NT2/D1 (cell line): ENCODE measurements at regions not wholly inside any gene's neighbourhood (a gene's known extent, or its start where the extent isn't known, plus 50 kb on each side); places are given as distances from the start of the nearest gene placed in this dataset.

ENCODE experiments used
- SUZ12 ChIP-seq: IDR thresholded peaks from 2 replicates; pipeline ENCODE4 v1.6.1; 2011; ENCODE audit not compliant: insufficient read length, insufficient read depth; ENCODE audit errors: extremely low read depth
- YY1 ChIP-seq: IDR thresholded peaks from 2 replicates; pipeline ENCODE4 v1.6.1; 2011; ENCODE audit not compliant: insufficient read length, insufficient read depth

- TF ChIP-seq SUZ12 (no peak), YY1 (no peak)
These were observed 59.4 kb downstream of the ZZZ3 start for GRCh38 chr1:77623066-77623465.
